HS-5 (cell line): ENCODE measurements at regions not wholly inside any gene's neighbourhood (a gene's known extent, or its start where the extent isn't known, plus 50 kb on each side); places are given as distances from the start of the nearest gene placed in this dataset.

Experiments
- DNase-seq: peaks from one replicate; pipeline ENCODE4 v3.0.0-alpha.2; 2012; ENCODE audit warnings: low read depth

DNA sequence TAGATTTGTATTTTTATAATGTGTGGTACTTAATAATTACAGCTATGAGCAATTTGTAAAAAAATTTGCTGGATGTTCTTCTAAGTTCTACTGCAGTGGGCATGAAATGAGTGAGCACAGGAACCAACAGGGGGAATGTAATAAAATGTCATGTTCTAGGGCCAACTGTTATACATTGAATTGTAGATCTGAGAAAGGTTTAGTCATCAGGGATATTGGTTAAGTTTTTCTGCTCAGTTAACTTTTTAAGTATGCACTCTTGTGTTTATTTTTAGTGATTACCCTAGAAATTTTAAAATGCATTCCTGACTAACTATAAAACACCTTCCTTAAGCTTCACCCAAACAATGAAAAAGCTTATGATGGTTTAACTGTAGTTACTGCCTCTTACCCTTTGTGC lies 101.8 kb downstream of the CAND1 start:
- no peak for DNase-seq

DNA sequence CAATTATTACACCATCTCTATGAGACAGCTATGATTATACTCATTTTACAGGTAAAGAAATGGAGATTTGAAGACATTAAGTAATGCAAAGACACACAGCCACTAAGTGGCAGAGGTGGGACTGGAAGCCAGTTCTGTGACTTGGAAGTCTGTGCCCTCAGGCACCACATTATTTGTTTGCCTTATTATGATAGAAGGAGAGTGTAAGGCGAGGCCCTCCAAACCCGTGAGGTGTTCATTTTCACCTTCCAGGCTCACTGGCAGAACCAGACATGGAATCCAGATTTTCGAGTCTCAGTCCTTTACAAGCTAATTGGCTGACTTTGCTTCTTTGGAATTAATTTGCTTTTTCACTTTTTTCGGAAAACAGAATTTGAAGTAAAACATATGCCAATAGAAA lies 107.9 kb downstream of the CAND1 start:
- no peak for DNase-seq

DNA sequence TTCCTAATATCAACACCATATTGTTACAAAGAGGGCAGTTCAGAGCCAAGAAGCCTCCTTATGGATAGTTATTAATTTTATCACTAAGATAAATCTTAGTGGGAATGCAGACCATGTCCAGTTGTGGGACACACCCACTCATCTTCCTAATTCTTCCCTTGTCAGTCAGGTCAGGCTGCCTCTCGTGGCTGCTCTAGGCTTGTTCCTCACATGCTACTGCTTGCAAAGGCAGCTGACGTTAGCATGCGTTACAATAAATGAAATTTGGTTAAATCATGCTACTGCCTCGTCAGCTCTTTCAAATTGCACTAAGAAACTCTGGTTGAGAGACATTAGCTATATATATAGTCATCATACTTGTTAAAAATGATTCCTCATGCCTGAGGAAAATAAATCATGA lies 108.4 kb downstream of the CAND1 start:
- no peak for DNase-seq

DNA sequence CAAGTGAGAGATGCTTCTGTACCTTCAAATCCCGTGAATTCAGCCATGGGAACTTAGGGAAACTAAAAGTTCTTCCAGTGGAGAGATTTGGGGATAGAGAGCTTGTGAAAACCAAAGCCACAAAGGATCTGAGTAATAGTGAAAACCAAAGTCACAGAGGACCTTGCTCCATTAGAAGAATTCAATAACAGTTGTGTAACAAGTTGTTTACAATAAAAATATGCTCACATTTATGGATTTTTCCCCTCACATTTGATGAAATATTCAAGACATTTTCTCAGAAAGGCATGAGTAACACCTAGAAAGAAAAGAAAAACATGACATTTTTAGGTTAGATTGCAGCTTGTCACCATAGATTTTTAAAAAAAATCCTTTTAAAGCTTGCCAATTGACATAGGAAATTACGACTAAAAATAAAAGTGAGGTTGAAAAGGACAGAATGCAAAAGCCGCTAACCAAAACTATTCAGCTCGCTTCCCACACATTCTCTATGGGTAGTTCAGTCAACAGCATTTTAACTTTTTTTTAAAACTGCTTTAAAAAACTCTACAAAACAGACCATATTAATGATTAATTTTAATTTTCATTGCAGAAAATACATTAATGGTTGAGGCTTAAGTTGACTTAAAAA lies 113.2 kb downstream of the CAND1 start:
- no peak for DNase-seq

DNA sequence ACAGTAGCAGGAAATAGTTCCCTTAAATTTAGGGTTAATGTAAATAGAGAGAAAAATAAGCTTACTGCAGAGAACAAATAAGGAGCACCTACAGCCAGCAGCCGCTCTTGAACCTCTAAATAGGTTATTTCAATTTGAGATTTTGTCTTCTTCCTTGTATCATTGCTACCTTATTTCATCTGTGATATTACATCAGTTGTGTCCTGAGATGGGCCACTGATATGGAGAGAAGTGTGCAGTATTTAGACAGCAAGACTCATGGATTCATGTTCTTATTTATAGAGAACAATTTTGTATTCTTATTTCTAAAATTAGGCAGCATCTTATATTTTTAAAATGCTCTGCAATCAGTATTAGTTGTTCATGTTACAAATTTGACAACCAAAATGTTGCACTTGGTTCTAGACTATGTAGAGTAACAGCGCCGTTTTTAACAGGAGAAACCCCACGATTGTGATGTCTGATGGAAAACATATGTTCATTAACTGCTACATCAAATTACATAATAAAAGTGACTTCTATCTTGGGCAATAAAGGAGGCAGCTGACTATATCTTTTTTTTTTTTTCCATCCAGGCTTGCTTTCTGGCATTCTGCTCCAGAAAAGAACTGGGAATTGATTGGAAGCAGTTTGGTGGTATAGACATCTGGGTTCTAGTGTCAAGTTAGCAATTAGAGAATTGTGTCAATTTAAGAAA lies 117.9 kb downstream of the CAND1 start:
- DNase-seq = no peak

DNA sequence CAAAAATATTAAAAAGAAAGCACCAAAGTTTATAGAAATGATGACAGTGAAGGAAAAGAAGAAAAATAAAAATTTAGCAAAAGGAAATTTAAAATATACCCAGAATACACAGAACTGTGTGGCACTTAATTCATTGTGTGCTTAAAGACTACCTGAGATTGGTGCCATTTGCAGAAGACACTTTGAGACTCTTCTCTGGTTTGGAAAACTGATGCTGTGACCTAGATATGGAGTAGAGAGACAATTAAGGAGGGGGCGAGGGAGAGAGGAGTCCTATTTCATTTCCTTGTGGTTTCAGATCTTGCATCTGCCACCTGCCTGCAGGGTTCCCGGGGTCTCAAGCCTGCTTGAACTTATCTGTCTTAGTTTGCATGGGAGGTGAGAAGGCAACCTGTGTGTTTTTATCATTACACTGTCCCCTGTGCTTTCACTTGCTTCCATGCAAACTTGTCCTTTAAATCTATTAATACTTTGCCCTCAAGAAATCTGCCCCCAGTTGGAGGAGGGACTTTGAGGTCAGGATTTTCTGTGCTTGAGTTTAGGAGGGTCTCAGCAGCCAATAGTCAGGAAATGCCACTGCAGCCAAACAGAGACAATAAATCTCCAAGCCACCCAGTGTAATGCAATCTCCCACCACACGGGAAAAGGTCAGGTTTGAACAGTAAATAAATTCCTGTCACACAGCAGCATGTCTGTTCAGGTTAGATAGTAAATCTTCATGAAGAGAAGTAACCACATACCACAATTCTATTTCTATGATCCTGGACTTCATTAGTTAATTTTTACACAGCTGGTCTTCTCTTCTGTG lies 119.4 kb downstream of the CAND1 start:
- no peak for DNase-seq

DNA sequence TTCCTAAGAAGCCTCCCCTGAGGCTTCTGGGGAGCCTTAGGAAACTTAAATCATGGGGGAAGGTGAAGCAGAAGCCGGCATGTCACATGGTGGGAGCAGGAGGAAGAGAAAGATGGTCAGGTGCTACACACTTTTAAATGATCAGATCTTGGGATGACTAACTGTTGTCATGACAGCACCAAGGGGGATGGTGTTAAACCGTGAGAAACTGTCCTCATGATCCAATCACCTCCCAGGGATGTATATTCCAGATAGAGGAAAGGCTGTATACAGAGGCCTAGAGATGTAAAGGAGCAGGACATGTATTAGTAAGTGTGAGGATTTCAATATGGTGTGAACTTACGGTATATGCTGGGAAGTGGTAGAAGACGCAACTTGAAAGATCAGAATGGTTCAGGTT lies 121.1 kb downstream of the CAND1 start:
- no peak for DNase-seq

DNA sequence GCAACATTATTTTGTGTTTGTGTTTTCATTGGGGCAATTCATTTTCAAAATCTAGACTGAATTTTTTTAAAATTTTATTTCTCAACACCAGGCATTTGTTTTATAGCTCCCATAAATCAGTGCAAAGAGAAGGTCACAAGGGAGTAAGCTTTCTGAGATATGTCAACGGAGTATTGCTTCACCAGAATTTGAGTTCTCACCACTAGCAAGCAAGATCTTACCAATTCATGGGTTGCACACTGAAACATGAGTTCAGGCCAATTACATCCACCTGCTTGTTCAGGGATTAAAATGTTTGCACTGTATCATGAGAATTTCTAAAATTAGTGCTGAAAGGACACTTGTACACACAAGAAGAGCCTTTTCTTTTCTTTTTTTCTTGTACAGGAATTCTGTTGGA lies 121.9 kb downstream of the CAND1 start:
- DNase-seq = no peak

DNA sequence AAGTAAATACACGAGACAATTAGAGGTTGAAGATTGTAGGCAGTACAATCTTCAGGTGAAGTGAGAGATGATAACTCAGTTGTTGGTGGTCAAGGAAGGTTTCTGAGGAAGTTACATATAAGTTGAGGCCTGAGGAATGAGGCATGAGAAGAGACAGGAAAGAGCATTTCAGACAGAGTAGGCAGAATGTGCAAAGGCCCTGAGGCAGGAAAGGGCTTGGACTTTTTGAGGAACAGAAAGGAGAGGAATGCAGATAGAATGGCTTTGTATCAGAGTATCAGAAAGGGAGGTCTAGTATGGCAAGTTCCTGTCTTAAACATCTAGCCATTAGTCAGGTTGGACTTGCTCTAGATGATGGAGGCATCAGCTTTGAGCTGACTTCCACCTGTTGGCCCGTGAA lies 122.5 kb downstream of the CAND1 start:
- DNase-seq = no peak

DNA sequence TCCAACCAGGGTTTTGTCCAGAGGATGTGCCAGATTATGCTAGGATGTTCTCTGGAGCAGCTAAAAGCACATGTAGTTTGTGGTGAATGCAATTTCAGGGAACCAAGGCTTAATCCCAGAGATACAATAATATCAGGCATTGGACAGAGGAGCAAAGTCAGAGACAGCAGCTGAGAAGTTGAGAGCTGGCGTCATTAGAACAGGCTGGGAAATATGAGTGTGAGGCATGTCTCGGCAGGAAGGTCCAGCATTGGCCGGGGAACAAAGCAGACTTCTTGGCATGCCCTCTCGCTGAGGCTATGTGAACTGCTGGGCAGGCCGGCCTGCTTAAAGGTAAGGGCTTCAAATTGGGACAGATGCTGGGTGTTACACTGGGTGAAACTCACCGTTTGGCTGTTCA lies 125.4 kb downstream of the CAND1 start:
- DNase-seq = no peak

DNA sequence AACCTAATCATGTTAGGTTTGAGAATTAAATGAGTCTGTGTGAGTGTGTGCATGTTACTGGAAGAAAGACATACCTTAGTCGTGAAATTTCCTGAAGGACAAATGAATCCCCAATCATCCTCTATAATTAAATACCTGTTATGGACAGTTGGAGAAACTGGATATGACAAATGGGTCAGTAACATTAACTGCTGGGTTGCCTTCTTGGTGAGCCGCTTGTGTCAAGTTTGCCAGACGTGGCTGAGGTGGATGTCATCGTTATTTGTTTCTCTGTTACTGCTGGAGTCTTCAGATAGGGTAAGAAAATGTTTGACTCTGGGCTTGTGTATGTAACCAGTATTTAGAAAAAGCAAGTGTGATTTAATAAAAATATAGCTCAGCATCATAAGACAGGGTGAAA lies 131.6 kb downstream of the CAND1 start:
- DNase-seq = no peak

DNA sequence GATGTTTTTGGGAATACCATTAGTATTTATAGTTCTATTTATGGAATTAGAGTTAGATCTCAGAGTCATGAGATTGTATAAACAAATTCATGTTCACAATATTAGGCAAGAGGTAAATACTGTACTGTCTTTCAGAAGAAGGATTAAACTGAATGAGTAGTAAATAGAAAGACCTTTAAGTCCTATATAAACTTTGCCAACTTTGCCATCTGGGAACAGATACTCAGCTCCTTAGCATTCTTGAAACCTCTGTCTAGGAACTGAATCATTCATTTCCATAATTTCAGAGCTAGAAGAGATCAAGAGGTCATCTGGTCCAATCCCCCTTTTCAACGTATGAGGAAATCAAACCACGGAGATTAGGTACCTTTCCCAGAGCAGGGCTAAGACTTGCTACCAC lies 141.1 kb downstream of the CAND1 start:
- DNase-seq = no peak

DNA sequence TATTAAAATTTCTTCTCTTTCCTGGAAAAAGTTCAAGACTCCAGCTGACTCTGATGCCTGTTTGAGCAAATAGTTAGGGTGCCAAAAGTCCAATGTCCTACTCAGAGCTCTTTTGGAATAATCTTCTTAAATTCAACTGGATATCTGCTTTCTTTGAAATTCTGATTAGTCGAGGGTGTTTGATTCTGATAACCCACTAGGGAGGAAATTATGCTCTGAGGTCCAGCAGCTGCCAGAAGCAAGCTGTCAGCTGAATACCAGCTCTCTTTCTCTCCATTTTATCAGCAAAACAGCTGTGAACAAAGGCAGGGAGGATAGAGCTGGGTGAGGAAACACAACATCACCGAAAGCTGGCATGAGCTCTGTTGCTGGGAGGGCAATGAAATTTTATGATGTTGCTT lies 141.5 kb downstream of the CAND1 start:
- DNase-seq = no peak

DNA sequence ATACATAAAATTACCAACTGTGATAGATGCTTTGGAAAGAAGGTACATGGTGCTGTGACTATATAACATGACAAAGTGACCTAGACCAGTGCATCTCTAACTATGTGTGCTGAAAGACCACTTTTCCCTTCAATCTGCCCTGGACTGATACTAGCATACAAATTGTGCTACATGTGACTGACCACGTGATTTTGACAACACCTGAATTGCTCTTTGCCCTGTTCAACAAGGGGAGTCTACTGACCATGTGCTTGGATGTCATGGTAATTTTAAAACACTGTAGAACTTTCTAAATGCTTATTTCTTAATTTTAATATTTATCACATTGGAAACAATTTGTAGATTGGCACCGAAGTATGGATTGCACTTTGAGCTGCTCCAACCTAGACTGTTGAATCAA lies 142.4 kb downstream of the CAND1 start:
- DNase-seq = no peak

DNA sequence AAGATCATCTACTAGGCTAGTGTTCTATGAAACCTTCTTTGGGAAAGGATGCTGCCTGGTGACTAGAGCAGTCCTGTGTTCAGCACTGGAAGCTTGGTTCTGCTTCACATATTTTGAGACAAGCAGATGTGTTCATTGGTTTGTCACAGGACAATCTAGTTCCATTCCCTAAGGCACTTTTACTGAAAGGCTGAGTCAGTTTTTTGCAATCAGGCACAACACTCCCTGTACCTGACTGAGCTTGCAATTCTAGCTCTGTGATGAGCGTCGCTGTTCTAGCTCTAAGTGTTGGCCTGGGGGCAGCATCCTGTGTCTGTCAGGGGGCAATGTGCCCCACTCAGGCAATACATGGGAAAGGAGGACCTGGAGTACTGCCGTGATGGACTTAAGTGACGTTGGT lies 144.4 kb downstream of the CAND1 start:
- no peak for DNase-seq

DNA sequence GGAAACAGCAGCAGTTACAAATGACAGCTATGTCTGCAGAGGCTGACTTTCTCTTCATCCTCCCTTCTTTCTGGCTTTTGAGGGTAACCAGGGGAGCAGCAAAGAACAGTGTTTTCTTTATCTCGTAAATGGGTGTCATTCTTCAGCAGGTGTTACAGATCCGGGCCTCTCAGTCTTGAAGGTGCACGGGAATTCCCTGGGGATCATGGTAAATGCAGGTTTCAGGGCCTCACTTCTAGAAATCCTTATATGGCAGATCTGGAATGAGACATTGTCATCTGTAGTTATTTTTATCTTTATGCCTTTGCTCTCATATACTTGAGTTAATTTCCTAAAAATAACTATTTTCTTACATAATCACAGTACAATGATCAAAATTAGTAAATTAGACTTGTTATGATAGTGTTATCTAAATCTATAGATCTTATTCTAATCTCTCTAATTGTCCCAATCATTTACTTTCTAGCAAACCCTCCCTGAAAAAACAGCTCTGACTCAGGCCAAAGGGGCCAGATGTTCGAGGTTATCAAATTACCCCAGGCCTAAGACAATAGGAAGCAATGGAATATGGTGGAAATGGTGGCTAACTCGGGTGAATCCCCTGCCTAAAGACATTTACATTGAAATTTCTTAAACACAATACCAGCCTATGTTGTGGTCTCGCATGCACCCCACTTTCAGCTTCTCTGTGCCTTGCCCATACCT lies 145.0 kb downstream of the CAND1 start:
- DNase-seq = no peak

DNA sequence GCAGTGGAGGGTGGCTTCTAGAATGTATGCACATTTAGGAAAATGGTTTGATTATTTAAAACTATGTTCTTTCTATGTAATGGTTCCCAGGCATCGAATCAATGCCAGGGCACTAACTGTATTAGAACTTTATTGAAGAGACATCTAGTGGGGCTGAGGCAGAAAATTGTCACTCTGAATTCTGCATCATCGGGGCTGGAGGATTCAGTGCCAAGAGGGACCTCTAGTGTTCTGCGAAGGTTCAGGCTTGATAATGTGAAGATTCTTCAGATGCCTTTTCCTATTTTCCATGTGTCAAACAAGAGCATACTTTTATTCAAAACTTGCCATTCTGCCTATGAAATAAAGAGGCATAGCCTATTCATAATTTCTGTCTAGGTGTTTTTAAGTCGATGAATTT lies 146.3 kb downstream of the CAND1 start:
- DNase-seq = no peak

DNA sequence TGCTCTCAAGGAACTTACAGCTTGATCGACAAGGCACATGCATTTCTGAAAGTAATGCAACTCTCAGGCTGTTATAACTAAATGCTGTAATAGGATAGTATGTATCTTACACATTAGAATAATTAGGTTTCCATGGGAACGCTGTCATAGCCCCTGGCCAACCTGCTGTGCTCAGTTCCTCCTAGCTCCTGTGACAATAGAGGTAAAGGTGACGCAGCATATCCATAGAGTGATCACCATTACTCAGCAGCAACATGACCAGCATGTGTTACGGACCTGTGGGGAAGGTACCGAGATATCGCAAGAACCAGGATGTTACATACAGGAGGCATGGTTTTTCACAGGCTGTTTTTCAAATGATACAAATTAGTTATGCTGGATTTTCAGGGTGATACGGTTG lies 150.7 kb downstream of the CAND1 start:
- DNase-seq = no peak

DNA sequence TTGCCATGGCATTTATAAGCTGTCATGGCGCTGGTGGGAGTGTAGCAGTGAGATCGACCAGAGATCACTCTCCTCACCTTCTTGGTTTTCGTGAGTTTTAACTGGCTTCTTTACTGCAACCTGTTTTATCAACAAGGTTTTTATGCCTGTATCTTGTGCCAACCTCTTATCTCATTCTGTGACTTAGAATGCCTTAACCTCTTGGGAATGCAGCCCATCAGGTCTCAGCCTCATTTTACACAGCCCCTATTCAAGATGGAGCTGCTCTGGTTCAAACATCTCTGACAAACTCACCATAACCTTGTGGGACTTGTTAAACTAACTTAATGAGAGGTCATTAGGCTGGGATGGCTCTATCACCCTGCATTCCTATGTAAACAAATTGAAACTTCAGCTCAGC lies 151.3 kb downstream of the CAND1 start:
- DNase-seq = no peak

DNA sequence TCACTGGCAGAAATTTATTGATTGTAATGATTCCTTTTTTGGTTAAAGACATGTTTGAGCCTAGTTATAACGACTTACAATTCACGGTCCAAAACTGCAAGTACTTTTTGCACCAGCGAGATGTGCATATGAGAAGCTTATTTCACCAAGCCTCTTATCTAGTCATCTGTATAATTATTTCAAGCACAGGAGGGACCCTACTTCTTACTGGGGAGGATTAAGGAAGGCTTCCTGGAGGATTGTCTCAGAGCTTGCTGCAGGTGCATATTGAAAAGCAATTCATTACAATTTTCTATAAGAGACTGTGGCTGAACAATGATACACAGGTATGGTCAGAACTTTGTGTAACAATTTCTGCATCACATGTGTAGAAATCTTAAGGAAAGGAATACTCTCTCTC lies 152.9 kb downstream of the CAND1 start:
- no peak for DNase-seq

DNA sequence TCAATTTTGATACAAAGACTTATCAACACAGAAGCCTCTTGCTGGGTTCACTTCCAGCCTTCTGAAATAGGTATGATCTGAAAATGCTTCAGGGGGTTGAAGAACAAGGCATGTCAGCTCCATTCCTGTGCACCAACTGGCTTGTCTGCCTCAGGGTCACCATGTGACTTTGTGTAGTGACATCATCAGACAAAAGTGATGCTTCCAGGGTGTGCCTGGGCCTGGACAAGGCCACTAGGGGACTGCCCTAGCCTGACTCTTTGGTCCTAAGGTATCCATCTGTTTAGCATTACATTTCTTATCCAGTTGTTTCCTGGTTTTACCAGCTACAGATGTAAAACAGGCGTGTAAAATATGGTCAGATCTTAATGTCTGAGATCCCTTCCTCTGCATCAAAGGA lies 155.6 kb downstream of the CAND1 start:
- no peak for DNase-seq

DNA sequence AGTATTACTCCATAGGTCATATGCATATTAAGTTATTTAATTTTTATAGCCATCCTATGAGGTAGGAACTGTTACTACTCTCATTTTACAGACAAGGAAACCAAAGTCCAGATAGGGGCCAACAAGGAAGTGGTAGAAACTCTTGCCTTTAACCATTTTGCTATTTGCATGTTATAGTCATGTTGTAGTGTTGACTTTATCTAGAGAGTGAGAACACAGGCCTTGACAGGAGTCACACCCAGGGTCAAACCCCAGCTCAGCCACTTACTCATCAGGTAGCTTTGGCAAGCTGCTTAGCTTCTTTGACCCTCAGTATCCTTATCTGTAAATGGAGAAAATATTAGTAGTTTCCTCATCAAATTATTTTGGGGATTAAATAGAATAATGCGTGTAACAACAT lies 156.2 kb downstream of the CAND1 start:
- DNase-seq = no peak

DNA sequence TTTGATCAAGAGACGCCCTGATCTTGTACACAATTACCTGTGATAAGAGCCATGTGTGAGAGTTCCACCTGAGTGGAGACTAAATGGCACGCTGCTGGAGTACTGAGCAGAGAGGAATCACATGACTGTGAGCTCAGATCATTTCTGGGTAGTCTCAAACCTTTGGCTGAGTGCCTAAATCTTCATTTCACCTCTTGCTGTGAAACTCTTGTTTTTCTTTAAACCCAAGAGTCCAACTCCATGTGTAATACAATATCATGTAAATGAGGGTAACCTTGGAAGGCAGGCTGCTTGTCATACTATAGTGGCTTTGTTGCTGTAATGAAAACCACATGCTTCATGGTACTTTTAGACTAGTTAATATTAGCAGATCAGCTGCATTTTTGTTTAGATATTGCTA lies 156.9 kb downstream of the CAND1 start:
- DNase-seq = no peak
